Motor neuron (in vitro differentiated cells): ENCODE measurements at regions not wholly inside any gene's neighbourhood (a gene's known extent, or its start where the extent isn't known, plus 50 kb on each side); places are given as distances from the start of the nearest gene placed in this dataset.

ENCODE experiments used
- ATAC-seq, 8 experiments: fragments of 200-7000 bp; cut with Tn5 transposase; replicated peaks in 6 of 8; 2 replicates each; pipeline ENCODE4 v1.8.0; 2021; ENCODE audit warnings: mild to moderate bottlenecking in 8 of 8, moderate library complexity in 8 of 8
- H3K27ac ChIP-seq, 2 donors: fragments of 250-450 bp; sonication (Bioruptor Pico); 2 replicates each; pipeline ENCODE4 v1.9.0; 2021; ENCODE audit warnings: antibody characterized with exemption in 2 of 2, mild to moderate bottlenecking in 2 of 2, moderate library complexity in 1 of 2
- H3K4me1 ChIP-seq, 2 donors: fragments of 250-450 bp; sonication (Bioruptor Pico); replicated peaks in 1 of 2; 2 replicates each; pipeline ENCODE4 v1.6.1; 2021; ENCODE audit warnings: antibody characterized with exemption in 2 of 2, mild to moderate bottlenecking in 2 of 2, moderate library complexity in 1 of 2
- H3K4me3 ChIP-seq, 5 donors: fragments of 250-450 bp; sonication (Bioruptor Pico); 2 replicates each; pipeline ENCODE4 v1.9.0; 2021; ENCODE audit warnings: antibody characterized with exemption in 5 of 5, mild to moderate bottlenecking in 5 of 5, moderate library complexity in 4 of 5
- whole genome bisulfite sequencing, 10 experiments: fragments of 450-650 bp; shearing (Covaris generic); methylation state at CpG; one replicate each; pipeline ENCODE4 v1.0.0; 2022; 5-methylcytosine and 5-hydroxymethylcytosine counted together
- in situ Hi-C, 9 experiments: fragments of 400-800 bp; cut with MboI; loops; one replicate each; pipeline ENCODE4 v1.15.0; 2021; ENCODE audit warnings: low sequenced_read_pairs in 9 of 9, low pct_unique_long_range_greater_than_20kb in 2 of 9; ENCODE audit not compliant: unreplicated experiment in 9 of 9

GRCh38 chr20:39862470-39862891 lies 826.6 kb downstream of the MAFB start:
- peaks cover 6 to 7% of the 10 kb centered on the region in 2 donors for H3K4me1 ChIP-seq
- no peak overlapping the region for H3K27ac ChIP-seq
- WGBS, 10 experiments = 0 to 80% (median 42%) methylated on average over 1 to 3 of the region's 4 CpGs
- in situ Hi-C loops = loop anchor here in 3 of 9 experiments (10.0 to 25.0 kb wide), 4 partner anchors 175 to 608 kb away; no protein-coding TSS in a partner anchor
- ATAC-seq = peak in 3 of 8 experiments; percentile 39 to 66 (median 45)
- H3K4me3 ChIP-seq = no peak overlapping the region

GRCh38 chr20:39861381-39861780 lies 827.7 kb downstream of the MAFB start:
- in situ Hi-C loops = loop anchor here in 3 of 9 experiments (10.0 to 25.0 kb wide), 4 partner anchors 174 to 607 kb away; no protein-coding TSS in a partner anchor
- 25 to 100% (median 86%) methylated on average over 1 of the region's 1 CpG; no CpG with 5 or more reads in 5 of the 10 experiments for WGBS, 10 experiments
- no peak for ATAC-seq
- Histone ChIP-seq H3K4me1 (peaks cover 6 to 7% of the 10 kb centered on the region in 2 donors), H3K4me3 (no peak overlapping the region), H3K27ac (no peak overlapping the region)

- ATAC-seq = peak in 3 of 8 experiments; percentile 65 to 72 (median 65)
- WGBS, 10 experiments = 0 to 60% (median 46%) methylated on average over 1 of the region's 1 CpG; no CpG with 5 or more reads in 2 of the 10 experiments
Observed at GRCh38 chr20:39857835-39858234, 831.2 kb downstream of the MAFB start.

GRCh38 chr20:39857187-39857586 lies 831.8 kb downstream of the MAFB start:
- in situ Hi-C loops = loop anchor here in 2 of 9 experiments (25.0 kb wide), 3 partner anchors 170 to 570 kb away; no protein-coding TSS in a partner anchor
- ATAC-seq = no peak
- Histone ChIP-seq H3K4me3 (no peak overlapping the region), H3K4me1 (peaks cover 9 to 13% of the 10 kb centered on the region in 2 donors), H3K27ac (no peak overlapping the region)
- WGBS, 10 experiments = 30 to 100% (median 82%) methylated on average over 1 of the region's 1 CpG; no CpG with 5 or more reads in 1 of the 10 experiments

More at GRCh38 chr20:39857835-39858234, 831.2 kb downstream of the MAFB start:
- Histone ChIP-seq H3K27ac (no peak overlapping the region), H3K4me3 (no peak overlapping the region), H3K4me1 (peaks cover 13 to 16% of the 10 kb centered on the region in 2 donors)
- in situ Hi-C loops = loop anchor here in 2 of 9 experiments (25.0 kb wide), 3 partner anchors 171 to 571 kb away; no protein-coding TSS in a partner anchor

GRCh38 chr20:39855799-39856198 lies 833.2 kb downstream of the MAFB start:
- peaks cover 12 to 13% of the 10 kb centered on the region in 2 donors for H3K4me1 ChIP-seq
- H3K4me3 ChIP-seq = no peak overlapping the region
- in situ Hi-C loops = loop anchor here in 2 of 9 experiments (25.0 kb wide), 3 partner anchors 168 to 568 kb away; no protein-coding TSS in a partner anchor
- 40 to 100% (median 84%) methylated on average over 1 to 3 of the region's 3 CpGs for WGBS, 10 experiments
- H3K27ac ChIP-seq = no peak overlapping the region
- no peak for ATAC-seq

GRCh38 chr20:39855056-39855455 lies 834.0 kb downstream of the MAFB start:
- 40 to 100% (median 88%) methylated on average over 1 of the region's 1 CpG; no CpG with 5 or more reads in 1 of the 10 experiments for WGBS, 10 experiments

GRCh38 chr20:39853636-39854035 lies 835.4 kb downstream of the MAFB start:
- peak in 5 of 8 experiments; percentile 47 to 69 (median 61) for ATAC-seq
- in situ Hi-C loops = loop anchor here in 2 of 9 experiments (25.0 kb wide), 3 partner anchors 166 to 566 kb away; no protein-coding TSS in a partner anchor
- WGBS, 10 experiments = 0 to 86% (median 0%) methylated on average over 1 to 2 of the region's 2 CpGs; no CpG with 5 or more reads in 3 of the 10 experiments
- no peak overlapping the region for H3K4me3 ChIP-seq
- peaks cover 15 to 16% of the 10 kb centered on the region in 2 donors for H3K4me1 ChIP-seq
- no peak overlapping the region for H3K27ac ChIP-seq

More at GRCh38 chr20:39855056-39855455, 834.0 kb downstream of the MAFB start:
- Histone ChIP-seq H3K27ac (no peak overlapping the region), H3K4me3 (no peak overlapping the region), H3K4me1 (peaks cover 15 to 16% of the 10 kb centered on the region in 2 donors)
- in situ Hi-C loops = loop anchor here in 2 of 9 experiments (25.0 kb wide), 3 partner anchors 168 to 568 kb away; no protein-coding TSS in a partner anchor
- no peak for ATAC-seq

- no peak for ATAC-seq
- no peak overlapping the region for H3K4me3 ChIP-seq
- whole genome bisulfite sequencing, 10 experiments = 0 to 100% (median 34%) methylated on average over 1 to 3 of the region's 3 CpGs; no CpG with 5 or more reads in 5 of the 10 experiments
- no peak overlapping the region for H3K27ac ChIP-seq
- in situ Hi-C loops = loop anchor here in 2 of 9 experiments (25.0 kb wide), 3 partner anchors 166 to 566 kb away; no protein-coding TSS in a partner anchor
- peaks cover 15 to 16% of the 10 kb centered on the region in 2 donors for H3K4me1 ChIP-seq
Observed at GRCh38 chr20:39853050-39853449, 836.0 kb downstream of the MAFB start.

- ATAC-seq = no peak
- H3K4me1 ChIP-seq = peaks cover 15 to 16% of the 10 kb centered on the region in 2 donors
- no peak overlapping the region for H3K27ac ChIP-seq
- WGBS, 10 experiments = 17 to 92% (median 61%) methylated on average over 1 to 3 of the region's 3 CpGs; no CpG with 5 or more reads in 3 of the 10 experiments
- no peak overlapping the region for H3K4me3 ChIP-seq
- in situ Hi-C loops = loop anchor here in 2 of 9 experiments (25.0 kb wide), 3 partner anchors 164 to 564 kb away; no protein-coding TSS in a partner anchor
Observed at GRCh38 chr20:39851459-39851858, 837.6 kb downstream of the MAFB start.

- peaks cover 15 to 16% of the 10 kb centered on the region in 2 donors for H3K4me1 ChIP-seq
- no peak overlapping the region for H3K4me3 ChIP-seq
- H3K27ac ChIP-seq = no peak overlapping the region
- in situ Hi-C loops = loop anchor here in 2 of 9 experiments (25.0 kb wide), 3 partner anchors 164 to 564 kb away; no protein-coding TSS in a partner anchor
- ATAC-seq = peak in 1 of 8 experiments; percentile 45
- 24 to 95% (median 49%) methylated on average over 2 to 4 of the region's 5 CpGs; no CpG with 5 or more reads in 4 of the 10 experiments for WGBS, 10 experiments
Observed at GRCh38 chr20:39850821-39851330, 838.2 kb downstream of the MAFB start.

GRCh38 chr20:39850246-39850645 lies 838.8 kb downstream of the MAFB start:
- Histone ChIP-seq H3K4me1 (peaks cover 15 to 16% of the 10 kb centered on the region in 2 donors), H3K27ac (no peak overlapping the region)
- in situ Hi-C loops = loop anchor here in 2 of 9 experiments (25.0 kb wide), 3 partner anchors 163 to 563 kb away; no protein-coding TSS in a partner anchor

GRCh38 chr20:39849664-39850063 lies 839.4 kb downstream of the MAFB start:
- no peak overlapping the region for H3K4me3 ChIP-seq
- peaks cover 15 to 16% of the 10 kb centered on the region in 2 donors for H3K4me1 ChIP-seq
- ATAC-seq = peak in 7 of 8 experiments; percentile 41 to 99 (median 89)
- WGBS, 10 experiments = 0 to 73% (median 33%) methylated on average over 2 to 3 of the region's 9 CpGs; no CpG with 5 or more reads in 5 of the 10 experiments
- in situ Hi-C loops = loop anchor here in 2 of 9 experiments (25.0 kb wide), 3 partner anchors 162 to 562 kb away; no protein-coding TSS in a partner anchor
- H3K27ac ChIP-seq = no peak overlapping the region

More at GRCh38 chr20:39850246-39850645, 838.8 kb downstream of the MAFB start:
- ATAC-seq = peak in 2 of 8 experiments; percentile 28 to 44
- 17 to 71% (median 56%) methylated on average over 1 of the region's 1 CpG; no CpG with 5 or more reads in 5 of the 10 experiments for WGBS, 10 experiments
- H3K4me3 ChIP-seq = no peak overlapping the region
